ENCODE measurements at regions not wholly inside any gene's neighbourhood (a gene's known extent, or its start where the extent isn't known, plus 50 kb on each side); places are given as distances from the start of the nearest gene placed in this dataset.
A peak's percentile ranks its signal among the peaks of the same experiment; 100 is the strongest.
"Not testable (repeated sequence)": the region's sequence is repeated elsewhere in the genome, so short reads cannot be mapped to it uniquely, and the experiment has no call there.

DNA sequence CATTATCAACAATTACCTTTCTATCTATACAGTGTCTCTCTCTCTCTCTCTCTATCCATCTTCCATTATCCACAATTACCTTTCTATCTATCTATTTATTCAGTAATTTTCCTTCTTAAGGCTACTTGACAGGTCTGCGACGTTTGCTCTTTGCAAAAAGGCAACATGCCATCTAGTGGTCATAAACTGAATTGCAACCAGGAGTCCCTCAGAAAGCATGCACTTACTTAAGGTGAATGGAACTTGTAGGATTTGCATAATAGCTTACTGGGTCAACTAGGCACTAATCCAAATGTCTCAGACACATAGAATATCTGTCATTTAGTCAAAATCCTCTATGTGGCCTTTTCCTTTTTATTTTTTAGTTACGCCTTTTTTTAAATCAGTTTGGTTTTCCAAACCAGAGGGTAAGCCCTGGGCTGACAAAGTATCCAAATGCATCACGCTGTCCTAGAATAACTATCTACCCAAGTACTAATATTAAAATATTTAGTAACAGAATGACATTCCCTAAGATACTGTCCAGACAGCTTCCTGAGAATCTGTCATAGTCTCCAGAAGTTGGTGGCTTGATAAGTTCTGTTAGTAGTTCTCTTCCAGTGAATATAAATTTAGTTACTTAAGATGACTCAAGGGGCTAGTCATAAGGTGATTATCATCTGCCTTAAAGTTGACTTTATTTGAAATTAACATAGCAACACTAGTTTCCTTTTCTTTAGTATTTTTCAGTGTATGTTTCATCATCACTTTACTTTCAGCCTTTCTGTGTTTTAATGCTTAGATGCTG lies 208.3 kb downstream of the PPP1R3A start:
- DNase-seq (ENCODE audit: low spot score): peak; percentile 70

DNA sequence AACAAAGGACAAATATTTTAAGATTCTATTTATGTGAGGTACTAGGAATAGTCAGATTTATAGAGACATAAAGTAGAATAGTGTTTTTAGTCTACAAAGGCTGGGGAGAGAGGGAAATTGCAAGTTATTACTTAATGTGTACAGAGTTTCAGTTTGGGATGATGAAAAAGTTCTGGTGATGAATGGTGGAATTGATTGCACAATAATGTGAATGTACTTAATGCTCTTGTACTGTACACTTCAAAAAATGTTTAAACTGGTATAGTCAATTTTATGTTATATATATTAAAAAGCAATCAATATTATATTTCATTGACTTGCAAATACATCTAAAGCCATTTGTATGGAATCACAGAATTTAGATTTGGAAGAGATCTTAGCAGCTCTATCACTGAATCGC lies 213.4 kb downstream of the PPP1R3A start:
- no peak for DNase-seq (ENCODE audit: low spot score)

DNA sequence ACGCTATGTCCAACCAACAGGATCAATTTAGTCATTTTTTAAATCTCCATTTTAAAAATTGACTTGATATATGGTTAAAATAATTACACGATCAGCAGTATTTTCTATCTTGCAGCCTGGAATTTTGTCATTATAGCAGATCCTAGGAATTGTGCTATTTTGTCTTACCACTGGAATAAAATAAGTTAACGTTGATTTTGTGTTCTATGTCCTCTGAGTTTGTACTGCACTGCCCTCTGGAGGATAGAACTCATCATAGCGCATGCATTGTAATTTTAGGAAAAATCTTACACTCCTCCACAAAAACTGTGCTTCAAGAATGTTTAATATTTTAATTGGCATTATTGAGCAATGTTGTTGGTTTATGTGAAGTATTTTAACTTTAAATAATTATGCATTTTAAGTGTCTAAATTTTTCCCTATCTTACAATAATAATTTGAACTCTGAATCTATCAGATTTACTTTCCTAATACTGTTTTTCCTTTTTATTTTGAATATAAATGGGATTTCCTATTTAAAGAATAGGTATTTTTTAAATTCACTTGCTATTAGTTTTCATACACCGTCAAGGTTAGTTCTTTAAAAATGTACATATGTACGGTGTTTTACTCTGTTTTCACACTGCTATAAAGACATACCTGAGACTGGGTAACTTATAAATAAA lies 220.1 kb downstream of the PPP1R3A start:
- no peak for DNase-seq (ENCODE audit: low spot score)

DNA sequence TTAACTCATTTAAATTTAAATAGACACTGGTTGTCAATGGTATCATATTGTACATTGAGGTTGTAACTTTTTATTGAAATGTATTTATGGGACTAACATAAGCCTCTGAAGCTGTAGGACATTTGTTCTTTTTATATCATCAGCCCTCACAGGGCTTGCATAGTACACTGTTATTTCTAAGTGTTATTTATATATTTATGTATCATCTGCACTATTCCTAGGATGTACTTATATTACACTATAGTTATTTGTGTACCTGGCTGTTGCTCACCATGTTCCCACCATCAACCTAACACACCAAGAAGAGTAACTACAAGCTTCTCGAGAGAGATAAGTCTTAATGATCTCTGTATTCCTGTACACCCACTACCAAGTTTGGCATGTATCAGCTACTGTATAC lies 224.7 kb downstream of the PPP1R3A start:
- DNase-seq (ENCODE audit: low spot score): no peak

DNA sequence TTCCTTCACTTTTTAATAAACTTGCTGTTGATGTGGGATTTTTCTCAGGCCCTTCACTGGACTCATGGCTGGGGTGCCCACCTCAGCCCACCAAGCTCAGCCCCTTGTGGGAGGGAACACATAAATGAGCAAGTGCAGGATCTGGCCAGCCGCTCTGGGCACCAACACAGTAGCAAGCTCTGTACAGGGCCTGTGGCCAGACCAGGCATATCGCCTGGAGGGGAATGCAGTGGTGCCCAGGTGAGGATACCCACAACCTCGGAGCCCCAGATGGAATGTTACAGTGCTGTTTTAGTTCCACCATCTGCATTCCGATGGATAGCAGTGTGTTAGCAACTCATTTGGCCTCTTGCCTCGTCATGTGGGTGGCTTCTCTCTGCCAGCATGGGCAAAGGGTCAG lies 234.6 kb downstream of the PPP1R3A start:
- DNase-seq (ENCODE audit: low spot score): no peak

DNA sequence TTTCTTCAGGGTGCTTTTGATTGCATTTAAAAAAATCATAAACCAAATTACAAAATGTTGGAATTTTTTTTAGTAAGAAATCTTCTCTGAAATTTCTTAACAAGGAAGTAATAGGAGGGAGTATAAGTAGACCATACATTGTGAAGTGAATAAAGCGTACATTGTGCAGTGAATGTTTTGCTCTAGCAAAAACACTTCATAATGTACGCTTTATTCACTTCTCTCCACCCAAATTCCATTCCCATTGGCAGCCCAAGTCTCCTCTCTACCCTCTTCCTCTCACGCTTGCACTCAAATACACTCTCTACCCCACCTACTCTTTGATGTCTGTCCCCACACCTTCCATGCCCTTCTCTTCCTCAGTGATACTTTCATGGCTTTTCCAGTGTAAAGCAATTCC lies 241.0 kb downstream of the PPP1R3A start:
- DNase-seq (ENCODE audit: low spot score): no peak

DNA sequence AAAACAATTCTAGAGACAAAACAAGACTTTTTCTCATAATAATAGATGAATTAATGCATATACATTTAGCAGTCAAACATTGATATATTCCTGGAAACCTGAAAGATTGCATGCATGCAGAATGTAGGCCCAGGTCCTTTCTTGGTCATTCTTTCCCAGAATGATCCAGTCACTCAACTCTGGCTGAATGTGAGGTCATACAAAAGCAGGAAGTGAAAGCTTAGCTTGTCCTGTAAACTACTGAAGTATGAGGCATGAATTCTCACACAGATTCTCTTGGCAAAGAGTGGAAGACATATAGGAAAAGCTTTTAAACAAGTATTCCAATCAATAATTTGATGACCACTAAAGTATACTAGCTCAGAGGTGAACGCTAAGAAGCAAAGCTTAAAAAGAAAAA lies 253.9 kb downstream of the PPP1R3A start:
- no peak for DNase-seq (ENCODE audit: low spot score)

DNA sequence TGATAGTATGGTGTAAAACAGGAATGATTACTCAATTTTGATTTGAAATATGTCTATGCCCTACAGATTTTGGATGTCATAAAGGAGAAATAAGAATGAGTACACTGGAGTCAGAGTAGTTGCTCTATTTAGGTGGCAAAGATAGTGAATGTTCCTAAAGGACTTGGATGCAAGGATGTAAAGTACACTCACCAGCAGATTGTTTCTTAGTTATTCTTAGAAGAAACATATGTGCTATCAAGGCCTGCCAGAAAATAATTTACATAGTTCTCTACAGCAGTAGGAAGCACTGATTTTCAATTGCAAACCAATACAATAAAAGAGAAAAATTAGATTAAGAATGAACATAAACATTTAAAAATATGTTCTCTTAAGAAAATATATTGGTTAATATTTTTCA lies 259.4 kb downstream of the PPP1R3A start:
- DNase-seq (ENCODE audit: low spot score): no peak

DNA sequence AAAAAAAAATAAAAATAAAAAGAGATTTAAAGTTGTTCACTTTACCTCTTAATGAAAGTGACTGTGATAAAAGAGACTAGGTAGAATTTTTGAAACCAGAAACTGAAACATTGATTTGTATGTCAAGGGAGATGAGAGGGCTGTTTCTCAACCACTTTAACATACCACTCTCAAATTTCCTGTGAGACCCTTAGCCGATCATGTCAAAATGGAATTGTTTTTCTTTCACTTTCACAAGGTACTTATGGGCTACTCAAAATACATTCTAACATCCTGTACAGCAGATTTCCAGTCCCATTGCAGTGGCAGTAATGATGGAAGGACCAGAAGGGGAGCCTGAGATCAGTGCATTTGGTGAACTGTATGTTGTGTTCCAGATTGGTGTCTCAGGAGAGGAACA lies 261.2 kb downstream of the PPP1R3A start:
- DNase-seq (ENCODE audit: low spot score): no peak

DNA sequence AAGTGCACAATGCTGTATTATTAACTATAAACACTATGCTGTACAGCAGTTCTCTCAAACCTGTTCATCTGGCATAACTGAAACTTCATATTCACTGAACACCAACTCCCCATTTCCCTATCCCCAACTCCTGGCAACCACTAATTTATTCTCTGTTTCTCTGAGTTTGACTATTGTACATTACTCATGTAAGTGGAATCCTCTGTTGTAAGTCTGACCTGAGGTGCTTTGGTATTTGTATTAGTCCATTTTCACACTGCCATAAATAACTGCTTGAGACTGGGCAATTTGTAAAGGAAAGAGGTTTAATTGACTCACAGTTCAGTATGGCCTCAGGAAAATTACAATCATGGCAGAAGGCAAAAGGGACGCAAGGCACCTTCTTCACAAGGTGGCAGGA lies 266.3 kb downstream of the PPP1R3A start:
- no peak for DNase-seq (ENCODE audit: low spot score)

DNA sequence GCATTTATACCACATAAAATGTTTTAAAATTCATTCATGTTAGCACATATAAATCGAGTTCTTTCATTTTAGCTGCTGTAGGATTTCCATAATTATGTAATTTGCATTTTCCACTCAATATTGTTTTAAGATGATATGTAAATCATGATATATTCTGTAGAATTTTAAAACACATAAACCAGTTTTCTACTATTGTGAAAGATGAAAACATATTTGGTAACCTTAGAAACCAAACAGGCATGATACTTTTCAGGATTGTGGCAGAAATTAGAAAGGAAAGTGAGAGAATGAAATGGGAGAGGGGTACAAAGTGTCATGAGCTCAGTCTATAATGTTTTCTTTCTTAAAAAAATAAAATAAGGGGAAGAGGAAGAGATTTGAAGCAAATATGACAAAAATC lies 269.3 kb downstream of the PPP1R3A start:
- DNase-seq (ENCODE audit: low spot score): no peak

DNA sequence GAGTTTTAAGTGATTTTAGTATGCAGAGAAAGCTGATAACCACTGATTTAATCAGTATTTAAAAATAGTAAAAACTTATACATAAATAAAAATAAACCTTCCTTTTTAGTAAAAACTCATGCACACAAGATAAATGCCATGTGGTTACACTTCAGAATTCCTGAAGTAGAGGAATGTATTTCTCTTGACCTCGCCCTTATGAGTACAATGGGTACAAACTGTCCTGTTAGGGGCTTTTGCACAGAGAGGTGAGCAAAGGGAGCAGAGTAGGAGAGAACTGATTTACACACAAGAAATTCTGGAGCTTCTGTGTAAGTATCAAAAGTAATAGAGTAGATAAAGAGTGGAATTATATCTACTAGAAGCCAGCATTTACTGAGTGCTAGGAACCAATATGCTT lies 279.6 kb downstream of the PPP1R3A start:
- no peak for DNase-seq (ENCODE audit: low spot score)

DNA sequence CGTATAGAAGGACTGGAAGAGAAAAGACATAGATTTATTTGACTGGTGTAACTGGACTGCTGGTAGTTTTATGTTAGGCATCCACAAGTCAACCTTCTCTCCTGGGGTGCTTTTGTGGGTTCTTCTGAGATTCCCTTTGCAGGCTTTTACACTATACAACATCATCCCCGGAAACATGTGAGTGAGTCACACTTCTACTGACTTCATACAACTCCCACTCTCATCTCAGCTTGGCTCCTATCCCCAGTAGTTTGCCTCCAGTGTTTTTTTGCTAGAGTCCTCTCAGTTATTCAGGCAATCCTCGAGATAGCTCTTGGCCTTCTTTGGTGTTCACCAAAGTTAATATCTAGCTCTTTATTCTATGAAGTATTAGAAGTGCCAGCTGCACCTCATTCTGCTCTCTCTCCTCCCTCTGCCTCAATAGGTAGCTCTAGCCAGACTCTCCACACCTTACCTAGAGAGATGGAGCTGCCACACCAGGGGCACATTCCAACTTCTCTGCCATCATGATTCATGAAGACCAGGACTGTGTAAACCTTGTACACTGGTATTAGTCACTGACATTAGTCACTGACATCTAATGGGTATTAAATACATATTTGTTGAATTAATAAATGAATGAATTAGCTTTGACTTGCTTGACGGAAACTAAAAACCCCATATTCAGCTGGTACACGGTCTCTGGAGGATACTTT lies 281.9 kb downstream of the PPP1R3A start:
- no peak for DNase-seq (ENCODE audit: low spot score)

DNA sequence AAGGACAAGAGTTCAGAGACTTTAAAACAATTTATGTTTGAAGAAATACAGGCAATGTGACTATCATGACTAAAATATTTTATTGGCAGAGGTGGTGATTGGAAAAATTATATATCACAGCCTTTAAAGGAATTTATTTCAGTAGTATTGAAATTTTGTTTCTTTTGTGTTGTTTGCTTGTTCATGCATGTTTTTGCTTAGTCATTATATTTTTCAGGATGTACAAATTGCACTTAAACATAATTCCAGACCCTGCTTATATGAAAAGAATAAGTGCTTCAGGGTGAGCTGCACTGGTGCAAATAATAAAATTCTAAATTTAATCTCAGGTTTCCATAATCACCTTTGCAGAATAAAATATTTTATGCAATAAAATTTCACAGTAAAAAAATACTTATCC lies 283.3 kb downstream of the PPP1R3A start:
- no peak for DNase-seq (ENCODE audit: low spot score)

DNA sequence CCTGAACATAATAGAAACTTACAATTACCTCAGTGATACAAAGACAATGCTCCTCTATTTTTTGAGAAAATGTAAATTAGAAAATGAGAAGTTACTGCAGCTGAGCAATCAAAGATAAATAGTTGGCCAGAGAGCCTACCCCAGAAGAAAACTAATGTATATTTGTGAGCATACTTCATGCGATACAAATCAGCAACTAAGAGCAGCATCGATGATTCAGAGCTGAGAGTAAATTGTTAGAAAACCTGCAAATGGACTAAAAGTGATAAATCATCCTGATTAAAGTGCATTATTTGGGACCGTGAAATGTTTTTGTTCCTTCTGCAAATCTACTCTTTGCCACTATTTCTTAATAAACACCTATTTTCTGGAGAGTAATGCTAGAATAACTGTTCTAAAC lies 285.7 kb downstream of the PPP1R3A start:
- no peak for DNase-seq (ENCODE audit: low spot score)

DNA sequence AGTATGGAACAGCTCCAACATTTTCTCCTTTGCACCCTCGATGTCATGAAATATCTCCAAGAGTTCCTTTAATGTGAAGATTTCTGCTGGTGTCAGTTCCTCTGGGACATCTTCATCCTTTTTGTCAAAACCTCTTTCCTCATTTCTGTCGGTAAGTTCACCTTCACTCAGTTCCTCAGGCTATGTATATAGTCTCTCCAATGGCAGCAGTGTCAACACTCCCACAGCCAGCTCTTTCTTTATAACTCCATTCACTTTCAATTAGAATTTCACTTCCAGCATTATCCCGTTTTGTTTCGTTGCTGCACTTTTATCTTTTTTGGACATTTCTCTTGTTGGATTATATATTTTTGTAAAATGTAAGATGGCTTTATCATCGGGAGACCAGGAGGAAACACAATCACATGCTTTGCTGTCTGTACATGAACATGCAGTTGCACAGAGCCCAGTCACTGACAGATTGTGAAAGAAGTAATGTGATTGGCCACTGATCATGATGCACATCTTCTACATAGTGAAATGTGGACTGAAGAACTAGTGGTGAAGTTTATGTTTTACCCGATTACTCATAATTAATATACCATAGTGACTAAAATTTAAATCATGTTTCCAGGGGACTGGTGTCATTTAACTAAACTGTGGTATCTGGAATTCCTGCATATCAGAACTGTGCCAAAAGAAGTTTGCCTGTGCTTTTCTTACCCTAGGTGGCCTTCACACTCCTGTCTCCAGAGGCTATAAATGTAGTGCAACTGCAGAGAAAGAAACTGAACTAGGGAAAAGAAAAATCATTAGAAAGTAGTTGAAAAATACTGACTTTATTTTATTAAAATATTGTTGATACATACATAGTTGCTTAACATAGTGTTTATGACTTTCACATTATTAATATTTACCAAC lies 289.6 kb downstream of the PPP1R3A start:
- no peak for DNase-seq (ENCODE audit: low spot score)

DNA sequence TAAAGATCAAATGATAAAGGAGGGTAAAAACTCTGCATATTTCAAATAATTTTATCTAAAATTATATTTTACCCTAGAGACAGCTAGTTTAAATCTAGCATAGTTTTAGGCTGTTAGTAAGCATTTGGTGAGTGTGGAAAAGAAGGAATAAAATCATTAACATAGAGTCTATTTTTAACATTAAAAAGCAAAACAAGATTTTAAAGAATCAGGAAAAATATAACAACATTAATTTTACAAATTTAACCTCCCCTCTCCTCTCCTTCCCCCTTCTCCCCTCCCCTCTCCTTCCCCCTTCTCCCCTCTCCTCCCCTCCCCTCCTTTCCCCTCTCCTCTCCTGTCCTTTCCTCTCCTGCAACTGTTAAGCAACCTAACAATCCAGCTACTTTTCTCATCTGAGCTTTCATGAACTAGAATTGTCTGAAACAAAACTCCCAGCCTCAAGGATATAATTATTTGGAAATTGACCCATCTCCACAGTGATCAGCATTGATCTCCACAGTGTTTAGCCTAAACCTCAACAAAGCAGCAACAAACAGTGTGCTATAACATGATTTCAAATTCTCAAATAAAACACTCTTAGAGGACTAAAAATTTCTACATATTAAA lies 293.2 kb downstream of the PPP1R3A start:
- DNase-seq (ENCODE audit: low spot score): no peak

DNA sequence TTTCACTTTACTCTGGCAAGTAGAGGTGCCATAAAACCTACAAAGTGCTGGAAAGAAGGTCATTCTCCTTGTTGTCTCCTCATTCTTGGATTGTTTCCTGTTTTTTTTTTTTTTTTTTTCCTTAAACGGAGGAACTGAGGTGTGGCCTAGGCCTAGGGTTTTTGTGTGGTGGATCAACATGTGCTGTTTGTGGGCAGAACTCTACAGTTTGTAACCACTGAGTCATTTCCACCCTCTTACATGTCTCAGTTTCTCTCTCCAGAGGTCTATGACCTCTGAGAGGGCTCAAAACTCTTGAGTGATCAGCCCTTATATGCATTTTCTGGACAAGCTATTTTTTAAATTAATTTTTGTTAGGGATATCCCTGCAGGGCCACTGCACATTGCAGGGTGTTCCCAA lies 296.0 kb downstream of the PPP1R3A start:
- DNase-seq (ENCODE audit: low spot score): no peak

DNA sequence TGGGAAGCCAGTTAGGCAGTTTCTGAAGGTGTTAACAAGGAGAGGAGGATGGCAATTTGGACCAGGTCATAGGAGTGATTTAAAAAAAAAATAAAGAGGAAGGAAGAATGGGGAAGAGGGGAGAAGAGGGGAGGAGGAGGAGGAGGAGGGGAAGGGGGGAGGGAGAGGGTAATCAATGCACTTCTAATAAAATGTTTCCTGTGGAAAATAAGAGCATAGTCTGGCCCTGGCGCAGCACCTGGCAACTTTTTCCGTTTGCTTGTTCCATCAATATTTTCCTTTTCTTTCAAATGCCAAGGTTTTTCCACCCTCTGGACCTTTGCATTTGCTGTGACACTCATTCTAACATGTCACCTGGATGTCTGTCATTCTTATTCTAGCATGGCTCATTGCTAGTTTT lies 308.2 kb downstream of the PPP1R3A start:
- DNase-seq (ENCODE audit: low spot score): no peak

DNA sequence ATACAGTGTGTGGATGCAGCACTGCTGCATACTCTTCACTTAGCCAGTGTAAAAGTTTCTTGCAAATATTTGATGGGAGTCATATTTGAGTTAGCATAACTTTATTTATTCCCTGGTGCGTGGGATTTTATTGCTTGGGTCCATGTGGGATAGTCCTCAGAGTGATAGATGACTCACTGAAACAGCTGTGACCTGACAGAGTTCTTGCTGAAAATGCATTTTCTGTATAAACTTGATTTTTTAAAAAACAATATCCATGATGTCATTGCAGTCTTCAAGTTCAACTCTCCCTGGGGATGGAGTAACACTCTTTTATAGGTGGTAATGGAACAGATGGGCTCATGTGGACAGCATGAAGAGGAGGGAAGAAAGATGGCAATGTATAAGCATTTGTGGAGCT lies 310.0 kb downstream of the PPP1R3A start:
- no peak for DNase-seq (ENCODE audit: low spot score)

DNA sequence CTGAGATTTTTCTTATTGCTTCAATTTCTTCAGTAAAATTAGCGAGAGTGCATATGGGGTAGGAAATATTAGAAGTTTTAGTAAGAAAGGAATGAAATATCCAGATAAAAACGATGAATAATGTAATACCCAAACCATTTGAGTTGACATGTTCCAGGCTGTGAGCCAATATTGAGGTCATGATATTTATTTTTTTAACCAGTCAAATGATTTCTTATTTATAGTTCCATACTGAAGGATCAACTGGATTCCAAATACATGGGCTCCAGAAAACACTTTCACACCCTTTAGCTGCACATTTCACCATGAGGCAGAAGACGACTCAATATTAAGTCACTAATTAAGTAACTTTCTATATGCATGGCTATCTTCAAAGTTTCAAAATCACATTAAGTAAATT lies 312.5 kb downstream of the PPP1R3A start:
- DNase-seq (ENCODE audit: low spot score): no peak

DNA sequence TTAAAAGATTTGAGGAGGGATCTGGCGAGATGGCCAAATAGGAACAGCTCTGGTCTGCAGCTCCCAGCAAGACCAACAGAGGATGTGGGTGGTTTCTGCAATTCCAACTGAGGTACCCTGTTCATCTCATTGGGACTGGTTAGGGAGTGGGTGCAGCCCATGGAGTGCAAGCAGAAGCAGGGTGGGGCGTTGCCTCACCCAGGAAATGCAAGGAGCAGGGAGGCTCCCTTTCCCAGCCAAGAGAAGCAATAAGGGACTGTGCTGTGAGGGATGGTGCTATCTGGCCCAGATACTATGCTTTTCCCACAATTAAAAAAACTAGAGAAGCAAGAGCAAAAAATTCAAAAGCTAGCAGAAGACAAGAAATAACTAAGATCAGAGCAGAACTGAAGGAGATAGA lies 318.4 kb downstream of the PPP1R3A start:
- DNase-seq (ENCODE audit: low spot score): not testable (repeated sequence)

All from hematopoietic multipotent progenitor cell treated with erythropoietin and hydrocortisone succinate and interleukin-3 and kit ligand, for 17 days (in vitro differentiated cells).